HCT116 (cell line): ENCODE measurements at regions not wholly inside any gene's neighbourhood (a gene's known extent, or its start where the extent isn't known, plus 50 kb on each side); places are given as distances from the start of the nearest gene placed in this dataset.

Experiments
- ATAC-seq: fragments of 200-7000 bp; cut with Tn5 transposase; 2 replicates; pipeline ENCODE4 v1.9.1; 2020; ENCODE audit warnings: mild to moderate bottlenecking, moderate library complexity
- BruUV-seq: library from RNA; stranded (reverse); fragments of 400-500 nt; replicated peaks from 2 replicates; lab custom pipeline; 2021; lab: Mats Ljungman, UMichigan
- CTCF ChIA-PET: fragments of 300-600 bp; sonication (Branson Sonifier 250); formaldehyde crosslinking; loops from one replicate; lab custom pipeline; 2021; ENCODE audit warnings: antibody characterized with exemption; lab: Charles Lee
- POLR2A ChIA-PET: fragments of 300-600, 350-600 bp; sonication (Branson Sonifier 250); formaldehyde crosslinking; loops from one replicate; lab custom pipeline; 2021; ENCODE audit warnings: antibody characterized with exemption; lab: Charles Lee
- RAD21 ChIA-PET, 2 experiments: fragments of 300-600 bp; sonication (Branson Sonifier 250); formaldehyde crosslinking; loops; one replicate each; lab custom pipeline; 2023; ENCODE audit warnings: low total read pairs in 2 of 2; ENCODE audit not compliant: uncharacterized antibody in 2 of 2, unreplicated experiment in 2 of 2, low non-redundant PET in 1 of 2; lab: Charles Lee
- DNase-seq: peaks from one replicate; pipeline ENCODE4 v3.0.0-alpha.2; 2010; ENCODE audit warnings: low read depth, low spot score
- H2AFZ ChIP-seq: fragments of 200-600 bp; shearing (Covaris generic), sonication (generic); 2 replicates; pipeline ENCODE4 v1.6.1; 2017; ENCODE audit warnings: low read depth, mixed run types, mixed read lengths, antibody characterized with exemption, low read length; ENCODE audit not compliant: poor library complexity, severe bottlenecking
- H3K27ac ChIP-seq: 2 replicates; pipeline ENCODE4 v1.5.1; 2012; ENCODE audit warnings: low read depth, low read length
- H3K27me3 ChIP-seq: fragments of 200-600 bp; sonication (generic); 2 replicates; pipeline ENCODE4 v1.6.1; 2016; ENCODE audit warnings: mixed run types, low read length, mixed read lengths; ENCODE audit not compliant: insufficient read depth
- H3K36me3 ChIP-seq, 2 experiments: fragments of 200-500 bp in 1 of 2; fragments of 200-600 bp in 1 of 2; sonication (Bioruptor generic) in 1 of 2; sonication (generic) in 1 of 2; 2 replicates each; pipeline versions ENCODE4 v1.5.1 to v1.6.1; 2014 to 2016; ENCODE audit warnings: low read length in 2 of 2, inconsistent platforms in 1 of 2, mixed read lengths in 1 of 2, mixed run types in 1 of 2; ENCODE audit not compliant: insufficient read depth in 2 of 2, control insufficient read depth in 1 of 2
- H3K4me1 ChIP-seq, 2 experiments: fragments of 200-600 bp in 1 of 2; sonication (generic) in 1 of 2; 2 replicates each; pipeline versions ENCODE4 v1.5.1 to v1.6.1; 2012 to 2017; ENCODE audit warnings: low read length in 2 of 2, inconsistent platforms in 1 of 2, mild to moderate bottlenecking in 1 of 2, mixed read lengths in 1 of 2, mixed run types in 1 of 2, moderate library complexity in 1 of 2; ENCODE audit not compliant: insufficient read depth in 2 of 2, control insufficient read depth in 1 of 2
- H3K4me2 ChIP-seq: fragments of 200-600 bp; sonication (generic); 2 replicates; pipeline ENCODE4 v1.6.1; 2017; ENCODE audit warnings: mixed run types, low read length, mixed read lengths
- H3K4me3 ChIP-seq, 2 experiments: fragments of 200-600 bp in 1 of 2; sonication (generic) in 1 of 2; replicated peaks in 1 of 2; 2 replicates each; pipeline ENCODE4 v1.5.1; 2011 to 2016; ENCODE audit warnings: low read length in 2 of 2, control low read depth in 1 of 2, low read depth in 1 of 2, mild to moderate bottlenecking in 1 of 2, mixed read lengths in 1 of 2, mixed run types in 1 of 2
- H3K79me2 ChIP-seq: fragments of 200-600 bp; sonication (generic); 2 replicates; pipeline ENCODE4 v1.6.1; 2017; ENCODE audit warnings: mild to moderate bottlenecking, mixed run types, low read length, moderate library complexity, mixed read lengths; ENCODE audit not compliant: insufficient read depth
- H3K9ac ChIP-seq: fragments of 200-600 bp; sonication (generic); 2 replicates; pipeline ENCODE4 v1.6.1; 2016; ENCODE audit warnings: low read length, mixed read lengths
- H3K9me2 ChIP-seq: fragments of 200-600 bp; sonication (generic), shearing (Covaris generic); 2 replicates; pipeline ENCODE4 v1.6.1; 2017; ENCODE audit warnings: mixed run types, mild to moderate bottlenecking, moderate library complexity; ENCODE audit not compliant: insufficient read depth
- H3K9me3 ChIP-seq, 2 experiments: fragments of 200-500 bp in 1 of 2; fragments of 200-600 bp in 1 of 2; sonication (Bioruptor generic) in 1 of 2; sonication (generic) in 1 of 2; 2 replicates each; pipeline ENCODE4 v1.6.1; 2014 to 2017; ENCODE audit warnings: low read length in 2 of 2, mixed read lengths in 2 of 2, inconsistent platforms in 1 of 2, low read depth in 1 of 2, mild to moderate bottlenecking in 1 of 2, mixed run types in 1 of 2, moderate library complexity in 1 of 2; ENCODE audit not compliant: control insufficient read depth in 1 of 2, insufficient read depth in 1 of 2
- H4K20me1 ChIP-seq: fragments of 200-600 bp; sonication (generic), shearing (Covaris generic); 2 replicates; pipeline ENCODE4 v1.6.1; 2017; ENCODE audit warnings: mixed run types, mild to moderate bottlenecking, moderate library complexity; ENCODE audit not compliant: insufficient read depth
- CTCF ChIP-seq, 3 experiments: fragments of 200-600 bp in 1 of 3; sonication (generic) in 1 of 3; IDR thresholded peaks in 2 of 3; conservative IDR thresholded peaks in 1 of 3; 2 replicates each; pipeline ENCODE4 v1.5.1; 2012 to 2017; ENCODE audit warnings: low read depth in 2 of 3, low read length in 2 of 3, antibody characterized with exemption in 1 of 3, borderline replicate concordance in 1 of 3, control low read depth in 1 of 3, mild to moderate bottlenecking in 1 of 3, mixed read lengths in 1 of 3, mixed run types in 1 of 3, moderate library complexity in 1 of 3; ENCODE audit not compliant: insufficient read depth in 1 of 3
- EGR1 ChIP-seq: IDR thresholded peaks from 2 replicates; pipeline ENCODE4 v1.6.1; 2012; ENCODE audit warnings: low read depth
- ELF1 ChIP-seq: IDR thresholded peaks from 2 replicates; pipeline ENCODE4 v1.6.1; 2012; ENCODE audit warnings: low read depth, borderline replicate concordance
- POLR2A ChIP-seq: IDR thresholded peaks from 2 replicates; pipeline ENCODE4 v1.7.0; 2011; ENCODE audit warnings: borderline replicate concordance; ENCODE audit not compliant: insufficient read depth, insufficient read length; ENCODE audit errors: extremely low read depth
- RAD21 ChIP-seq: IDR thresholded peaks from 2 replicates; pipeline ENCODE4 v1.6.1; 2012; ENCODE audit warnings: low read depth, mild to moderate bottlenecking
- REST ChIP-seq: IDR thresholded peaks from 2 replicates; pipeline ENCODE4 v1.6.1; 2012; ENCODE audit warnings: low read depth
- SIN3A ChIP-seq: IDR thresholded peaks from 2 replicates; pipeline ENCODE4 v1.6.1; 2012; ENCODE audit warnings: low read depth
- SP1 ChIP-seq: IDR thresholded peaks from 2 replicates; pipeline ENCODE4 v1.6.1; 2012; ENCODE audit warnings: low read depth
- SRF ChIP-seq: IDR thresholded peaks from 2 replicates; pipeline ENCODE4 v1.6.1; 2012; ENCODE audit warnings: low read depth
- TCF7L2 ChIP-seq: IDR thresholded peaks from 2 replicates; pipeline ENCODE4 v1.7.0; 2011; ENCODE audit warnings: borderline replicate concordance, inconsistent platforms; ENCODE audit not compliant: insufficient read depth, insufficient read length; ENCODE audit errors: extremely low read depth
- ZBTB33 ChIP-seq: IDR thresholded peaks from 2 replicates; pipeline ENCODE4 v1.6.1; 2011; ENCODE audit warnings: mild to moderate bottlenecking, low read length, moderate library complexity; ENCODE audit not compliant: insufficient replicate concordance; ENCODE audit errors: extremely low read depth
- ZFX ChIP-seq: fragments of 450-650 bp; IDR thresholded peaks from 2 replicates; pipeline ENCODE4 v1.6.1; 2017
- intact Hi-C: fragments of 100-400 bp; cut with micrococcal nuclease; formaldehyde crosslinking; loops from 2 replicates; pipeline ENCODE4 v1.10.0; 2022

- POLR2A ChIA-PET, result no interaction called here
- Histone ChIP-seq H2AFZ (no peak overlapping the region), H3K4me3 (no peak overlapping the region), H3K4me2 (no peak overlapping the region), H3K9me3 (peaks cover 4% of the 10 kb centered on the region in 2 experiments; a peak in 1 of 4 replicates), H3K79me2 (no peaks in the 10 kb centered on the region), H4K20me1 (no peaks in the 10 kb centered on the region), H3K36me3 (no peaks in the 10 kb centered on the region), H3K4me1 (no peaks in the 10 kb centered on the region), H3K27ac (no peak overlapping the region), H3K27me3 (no peaks in the 10 kb centered on the region), H3K9me2 (no peaks in the 10 kb centered on the region), H3K9ac (no peak overlapping the region)
- no peak for ATAC-seq
- CTCF ChIA-PET, result no interaction called here
- DNase-seq, result no peak
- no peak for TF ChIP-seq ELF1
- TF ChIP-seq REST, result no peak
- TF ChIP-seq ZBTB33, result no peak
- TF ChIP-seq CTCF (IDR thresholded peaks at IDR 0.05 in 2 of 3, conservative IDR thresholded peaks at IDR 0.05 in 1 of 3; ENCODE audit: borderline replicate concordance in 1 of 3, insufficient read depth in 1 of 3, low read depth in 2 of 3, low read length in 2 of 3), result no peak
- TF ChIP-seq ZFX, result no peak
- TF ChIP-seq RAD21, result no peak
- TF ChIP-seq EGR1, result no peak
- TF ChIP-seq SIN3A, result no peak
- TF ChIP-seq TCF7L2, result no peak
- TF ChIP-seq SP1, result no peak
- no peak for TF ChIP-seq POLR2A
- TF ChIP-seq SRF, result no peak
- BruUV-seq, result no TSS peak
- intact Hi-C loops, result no loop called here
- RAD21 ChIA-PET, result no interaction called here
Measured at GRCh38 chr2:41145066-41145465, 693.2 kb upstream of the SLC8A1 start.
